ENCODE measurements at regions not wholly inside any gene's neighbourhood (a gene's known extent, or its start where the extent isn't known, plus 50 kb on each side); places are given as distances from the start of the nearest gene placed in this dataset.

- TF ChIP-seq CTCF (IDR thresholded peaks at IDR 0.05; ENCODE audit: low read depth, low read length) = no peak
- no peak for DNase-seq (ENCODE audit: extremely low read depth, low read depth)
Observed at GRCh38 chr12:66774929-66775328, 96.1 kb upstream of the GRIP1 start.

- no peak for DNase-seq (ENCODE audit: extremely low read depth, low read depth)
- TF ChIP-seq CTCF (IDR thresholded peaks at IDR 0.05; ENCODE audit: low read depth, low read length) = no peak
Observed at GRCh38 chr12:66775871-66776270, 97.0 kb upstream of the GRIP1 start.

- no peak for DNase-seq (ENCODE audit: extremely low read depth, low read depth)
- no peak for TF ChIP-seq CTCF (IDR thresholded peaks at IDR 0.05; ENCODE audit: low read depth, low read length)
Observed at GRCh38 chr12:66776974-66777373, 98.1 kb upstream of the GRIP1 start.

DNA sequence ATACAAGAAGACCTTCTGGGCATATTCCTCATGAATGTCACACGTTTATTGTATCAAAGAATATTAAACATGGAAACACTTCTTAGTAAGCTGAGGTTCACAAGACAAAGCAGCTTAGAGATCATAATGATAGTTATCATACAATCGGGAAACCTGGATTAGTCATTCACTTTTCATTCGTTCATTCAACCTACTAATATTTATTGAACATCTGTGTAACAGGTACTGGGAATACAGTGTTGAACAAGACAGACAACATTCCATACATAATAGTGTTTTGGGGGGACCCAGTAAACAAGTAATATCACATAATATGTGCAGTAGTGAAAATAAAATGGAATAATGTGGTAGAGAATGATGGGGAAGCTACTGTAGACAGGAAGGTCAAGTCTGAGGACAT lies 100.6 kb upstream of the GRIP1 start:
- no peak for TF ChIP-seq CTCF (IDR thresholded peaks at IDR 0.05; ENCODE audit: low read depth, low read length)
- DNase-seq (ENCODE audit: extremely low read depth, low read depth) = no peak

DNA sequence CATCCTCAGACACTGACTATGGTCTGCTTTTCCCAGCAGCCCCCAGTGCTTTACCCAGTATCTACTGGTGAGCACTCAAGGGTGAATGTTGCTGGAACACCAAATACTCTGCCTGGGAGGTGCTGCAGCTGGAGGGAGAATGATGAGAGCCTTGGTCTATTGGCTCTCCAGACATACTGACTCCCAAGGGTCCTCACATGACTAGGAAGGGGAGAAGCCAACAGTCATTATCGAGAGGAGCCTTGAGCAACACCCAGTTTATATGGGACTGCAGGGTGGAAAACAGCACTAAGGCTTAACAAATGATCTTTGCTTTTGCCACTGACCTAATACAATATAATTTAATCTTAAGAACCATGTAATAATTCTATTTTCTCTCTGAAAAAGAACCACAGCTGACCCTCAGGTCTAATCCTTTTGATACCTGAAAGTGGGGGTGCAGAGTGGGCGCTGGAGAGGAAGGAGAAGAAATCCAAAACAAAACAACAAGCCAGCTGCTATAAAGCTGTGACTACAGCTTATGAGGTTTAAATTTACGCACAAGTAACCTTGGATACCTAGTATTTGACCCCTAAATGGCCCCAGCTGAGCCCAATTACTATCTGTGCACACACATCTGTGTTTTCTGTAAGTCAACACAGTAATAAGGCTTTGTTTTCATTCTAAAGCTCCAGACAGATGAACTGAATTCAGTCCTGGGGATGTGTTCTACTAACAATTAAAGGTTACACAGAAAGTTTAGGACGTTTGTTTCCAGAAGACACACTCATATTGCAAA lies 107.8 kb upstream of the GRIP1 start:
- DNase-seq (ENCODE audit: extremely low read depth, low read depth) = no peak
- no peak for TF ChIP-seq CTCF (IDR thresholded peaks at IDR 0.05; ENCODE audit: low read depth, low read length)

GRCh38 chr12:66799551-66799950 lies 120.7 kb upstream of the GRIP1 start:
- no peak for DNase-seq (ENCODE audit: extremely low read depth, low read depth)
- no peak for TF ChIP-seq CTCF (IDR thresholded peaks at IDR 0.05; ENCODE audit: low read depth, low read length)

DNA sequence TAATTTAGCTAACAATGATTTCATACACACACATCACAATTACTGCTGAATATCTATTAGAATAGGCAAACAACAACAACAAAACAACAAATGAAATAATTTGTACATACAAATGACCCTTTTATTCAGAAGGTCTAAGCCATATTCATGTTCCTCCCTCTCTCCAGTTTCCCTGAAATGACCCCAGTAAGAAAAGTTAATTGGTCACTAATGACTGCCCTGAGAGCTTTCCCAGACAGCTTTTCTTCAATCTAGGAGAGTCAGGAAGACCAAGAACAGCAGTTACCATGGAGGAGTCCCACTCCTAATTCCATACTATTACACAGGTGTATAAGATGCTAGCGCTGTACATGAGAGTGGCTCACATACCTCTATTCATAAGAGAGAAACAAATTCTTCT lies 121.2 kb upstream of the GRIP1 start:
- DNase-seq (ENCODE audit: extremely low read depth, low read depth) = no peak
- TF ChIP-seq CTCF (IDR thresholded peaks at IDR 0.05; ENCODE audit: low read depth, low read length) = no peak
